ENCODE measurements at regions not wholly inside any gene's neighbourhood (a gene's known extent, or its start where the extent isn't known, plus 50 kb on each side); places are given as distances from the start of the nearest gene placed in this dataset.

DNA sequence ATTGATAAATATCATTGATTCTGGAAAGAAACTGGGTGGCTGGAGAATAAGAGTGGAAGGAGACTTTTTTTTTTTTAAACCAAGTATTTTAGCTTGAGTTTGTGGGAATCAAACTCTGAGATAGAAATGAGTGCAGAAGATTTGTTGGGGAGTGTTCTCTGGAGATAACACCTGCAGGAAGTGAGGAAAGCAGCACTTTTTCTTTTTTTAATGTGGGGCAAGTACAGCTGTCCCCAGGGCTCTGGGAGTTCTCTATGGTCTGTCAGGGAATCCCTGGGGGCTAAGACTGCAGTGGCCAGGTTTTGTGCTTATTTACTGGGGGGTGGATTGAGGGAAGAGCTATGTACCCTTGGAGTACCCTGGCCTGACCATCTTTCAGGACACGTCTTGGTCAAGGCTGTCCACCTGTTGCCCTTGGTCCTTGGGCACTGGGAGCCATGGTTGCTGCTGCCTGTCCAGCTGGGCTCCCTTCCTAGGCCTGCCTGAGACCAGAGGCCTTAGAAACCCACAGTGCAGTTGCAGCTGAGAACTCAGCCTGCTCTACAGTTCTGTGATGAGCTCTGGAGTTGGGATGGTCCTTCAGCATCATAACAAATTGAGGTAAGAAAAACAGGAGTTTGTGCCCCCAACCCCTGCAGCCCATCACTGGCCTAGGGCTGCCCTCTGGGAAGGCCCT lies 85.8 kb downstream of the PHAX start:
- H3K27ac Mint-ChIP-seq = no peak overlapping the region
- peaks cover 6% of the 10 kb centered on the region for H3K4me1 Mint-ChIP-seq
- H3K27me3 Mint-ChIP-seq (ENCODE audit: low read depth) = no peaks in the 10 kb centered on the region
- H3K4me3 Mint-ChIP-seq = no peak overlapping the region
- no peak for DNase-seq (ENCODE audit: low spot score in 2 of 2, unreplicated experiment in 2 of 2)
- no peaks in the 10 kb centered on the region for H3K36me3 Mint-ChIP-seq
- TF ChIP-seq, protein P1, sequence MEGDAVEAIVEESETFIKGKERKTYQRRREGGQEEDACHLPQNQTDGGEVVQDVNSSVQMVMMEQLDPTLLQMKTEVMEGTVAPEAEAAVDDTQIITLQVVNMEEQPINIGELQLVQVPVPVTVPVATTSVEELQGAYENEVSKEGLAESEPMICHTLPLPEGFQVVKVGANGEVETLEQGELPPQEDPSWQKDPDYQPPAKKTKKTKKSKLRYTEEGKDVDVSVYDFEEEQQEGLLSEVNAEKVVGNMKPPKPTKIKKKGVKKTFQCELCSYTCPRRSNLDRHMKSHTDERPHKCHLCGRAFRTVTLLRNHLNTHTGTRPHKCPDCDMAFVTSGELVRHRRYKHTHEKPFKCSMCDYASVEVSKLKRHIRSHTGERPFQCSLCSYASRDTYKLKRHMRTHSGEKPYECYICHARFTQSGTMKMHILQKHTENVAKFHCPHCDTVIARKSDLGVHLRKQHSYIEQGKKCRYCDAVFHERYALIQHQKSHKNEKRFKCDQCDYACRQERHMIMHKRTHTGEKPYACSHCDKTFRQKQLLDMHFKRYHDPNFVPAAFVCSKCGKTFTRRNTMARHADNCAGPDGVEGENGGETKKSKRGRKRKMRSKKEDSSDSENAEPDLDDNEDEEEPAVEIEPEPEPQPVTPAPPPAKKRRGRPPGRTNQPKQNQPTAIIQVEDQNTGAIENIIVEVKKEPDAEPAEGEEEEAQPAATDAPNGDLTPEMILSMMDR (IDR thresholded peaks at IDR 0.05; ENCODE audit: unreplicated experiment) = no peak
- no peaks in the 10 kb centered on the region for H3K9me3 Mint-ChIP-seq

DNA sequence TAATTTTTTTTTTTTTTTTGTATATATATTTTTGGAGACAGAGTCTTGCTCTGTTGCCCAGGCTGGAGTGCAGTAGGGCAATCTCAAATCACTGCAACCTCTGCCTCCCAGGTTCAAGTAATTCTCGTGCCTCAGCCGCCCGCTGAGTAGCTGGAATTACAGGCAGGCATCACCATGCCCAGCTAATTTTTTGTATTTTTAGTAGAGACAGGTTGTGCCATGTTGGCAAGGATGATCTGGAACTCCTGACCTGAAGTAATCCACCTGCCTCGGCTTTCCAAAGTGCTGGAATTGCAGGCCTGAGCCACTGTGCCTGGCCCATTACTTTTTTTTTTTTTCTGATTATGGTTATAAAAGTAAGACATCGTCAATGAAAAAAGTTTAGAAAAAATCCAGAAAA lies 84.0 kb upstream of the LMNB1 start:
- H3K36me3 Mint-ChIP-seq = no peaks in the 10 kb centered on the region
- H3K27ac Mint-ChIP-seq = no peak overlapping the region
- TF ChIP-seq, protein P1 (IDR thresholded peaks at IDR 0.05; ENCODE audit: unreplicated experiment) = no peak
- H3K4me3 Mint-ChIP-seq = no peak overlapping the region
- no peaks in the 10 kb centered on the region for H3K9me3 Mint-ChIP-seq
- no peaks in the 10 kb centered on the region for H3K27me3 Mint-ChIP-seq (ENCODE audit: low read depth)
- peaks cover 12% of the 10 kb centered on the region for H3K4me1 Mint-ChIP-seq
- DNase-seq (ENCODE audit: low spot score in 2 of 2, unreplicated experiment in 2 of 2) = no peak

DNA sequence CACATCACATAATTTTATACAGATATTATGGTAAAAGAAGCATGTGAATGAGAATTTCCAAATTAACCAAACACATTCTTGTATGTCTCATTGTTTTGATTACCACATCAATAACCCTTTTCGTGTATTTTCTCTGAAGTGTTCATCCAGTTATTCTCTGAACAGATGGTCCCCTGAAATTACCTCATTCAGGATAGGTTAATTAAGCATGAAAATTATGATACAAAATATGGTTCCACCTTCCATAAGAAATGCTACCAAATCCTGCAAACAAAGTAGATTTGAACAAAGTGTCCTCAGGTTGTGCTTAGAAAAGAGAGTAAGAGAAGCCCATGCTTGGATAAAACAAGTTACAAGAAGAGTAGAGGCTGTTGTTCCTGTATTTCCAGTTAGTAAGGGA lies 83.1 kb upstream of the LMNB1 start:
- Mint-ChIP-seq H3K4me1 (peaks cover 12% of the 10 kb centered on the region), H3K27ac (no peak overlapping the region), H3K4me3 (no peak overlapping the region), H3K36me3 (no peaks in the 10 kb centered on the region), H3K27me3 (ENCODE audit: low read depth) (no peaks in the 10 kb centered on the region), H3K9me3 (no peaks in the 10 kb centered on the region)
- TF ChIP-seq, protein P1 (IDR thresholded peaks at IDR 0.05; ENCODE audit: unreplicated experiment) = no peak
- no peak for DNase-seq (ENCODE audit: low spot score in 2 of 2, unreplicated experiment in 2 of 2)

DNA sequence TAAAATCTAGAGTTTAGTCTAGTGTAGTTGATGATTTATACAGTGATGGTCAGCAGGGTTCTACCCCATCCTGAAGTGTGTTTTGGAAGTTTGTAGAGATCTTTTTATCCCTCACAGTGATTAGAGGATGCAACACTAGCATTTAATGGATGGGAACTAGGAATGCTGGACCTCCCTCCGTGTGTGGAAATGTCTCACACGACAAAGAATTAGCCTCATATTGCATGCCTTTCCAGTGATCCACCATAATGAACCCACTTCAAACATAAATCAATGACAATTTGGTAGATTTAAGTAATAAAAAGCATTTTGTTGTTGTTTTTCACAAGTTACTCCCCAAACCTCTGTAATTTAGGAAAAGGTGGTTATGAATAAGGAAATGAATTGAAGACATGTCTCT lies 82.5 kb upstream of the LMNB1 start:
- DNase-seq (ENCODE audit: low spot score in 2 of 2, unreplicated experiment in 2 of 2) = no peak
- TF ChIP-seq, protein P1 (IDR thresholded peaks at IDR 0.05; ENCODE audit: unreplicated experiment) = no peak
- Mint-ChIP-seq H3K27ac (no peak overlapping the region), H3K27me3 (ENCODE audit: low read depth) (no peaks in the 10 kb centered on the region), H3K9me3 (no peaks in the 10 kb centered on the region), H3K4me3 (no peak overlapping the region), H3K4me1 (peaks cover 12% of the 10 kb centered on the region), H3K36me3 (no peaks in the 10 kb centered on the region)

DNA sequence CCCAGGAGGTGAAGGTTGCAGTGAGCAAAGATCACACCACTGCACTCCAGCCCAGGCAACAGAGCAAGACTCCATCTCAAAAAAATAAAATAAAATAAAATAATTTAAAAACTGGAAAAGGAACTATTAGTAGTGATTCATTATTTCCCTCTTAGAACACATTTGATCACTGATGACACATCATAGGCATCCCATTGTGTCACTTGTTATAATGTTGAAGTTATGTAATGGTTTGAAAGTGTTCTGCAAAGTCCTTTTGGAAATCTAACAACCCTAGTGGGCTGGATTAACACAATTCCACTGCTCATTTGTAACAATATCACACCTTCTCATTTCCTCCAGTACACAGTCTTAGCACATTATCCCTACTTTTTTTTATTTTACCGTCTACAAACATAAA lies 81.8 kb upstream of the LMNB1 start:
- no peaks in the 10 kb centered on the region for H3K36me3 Mint-ChIP-seq
- no peaks in the 10 kb centered on the region for H3K9me3 Mint-ChIP-seq
- peaks cover 12% of the 10 kb centered on the region for H3K4me1 Mint-ChIP-seq
- H3K27me3 Mint-ChIP-seq (ENCODE audit: low read depth) = no peaks in the 10 kb centered on the region
- TF ChIP-seq, protein P1 (IDR thresholded peaks at IDR 0.05; ENCODE audit: unreplicated experiment) = no peak
- no peak overlapping the region for H3K4me3 Mint-ChIP-seq
- no peak overlapping the region for H3K27ac Mint-ChIP-seq
- no peak for DNase-seq (ENCODE audit: low spot score in 2 of 2, unreplicated experiment in 2 of 2)

DNA sequence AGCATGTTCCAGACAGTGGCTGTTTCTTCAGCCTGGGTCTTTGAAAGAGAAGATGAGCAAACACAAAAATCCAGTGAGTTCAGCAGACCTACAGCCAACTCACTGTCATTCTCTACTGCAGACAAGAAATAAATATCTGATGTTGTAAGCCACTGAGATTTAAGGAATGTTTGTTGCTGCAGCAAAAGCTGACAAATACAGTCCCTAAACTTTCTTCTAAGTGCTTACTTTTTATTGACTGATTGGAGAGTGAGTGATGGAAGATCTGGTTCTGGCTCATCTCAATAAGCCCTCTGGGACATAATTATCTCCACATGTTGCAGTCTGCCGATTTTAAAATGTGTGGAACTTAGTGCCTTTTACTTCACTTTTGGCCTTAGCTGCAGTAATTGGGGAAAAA lies 69.9 kb upstream of the LMNB1 start:
- no peaks in the 10 kb centered on the region for H3K27me3 Mint-ChIP-seq (ENCODE audit: low read depth)
- DNase-seq (ENCODE audit: low spot score in 2 of 2, unreplicated experiment in 2 of 2) = no peak
- no peaks in the 10 kb centered on the region for H3K36me3 Mint-ChIP-seq
- TF ChIP-seq, protein P1 (IDR thresholded peaks at IDR 0.05; ENCODE audit: unreplicated experiment) = no peak
- H3K4me1 Mint-ChIP-seq = peaks cover 2% of the 10 kb centered on the region
- H3K9me3 Mint-ChIP-seq = peaks cover 5% of the 10 kb centered on the region
- H3K27ac Mint-ChIP-seq = no peak overlapping the region
- no peak overlapping the region for H3K4me3 Mint-ChIP-seq
